Smooth muscle cell (in vitro differentiated cells): ENCODE measurements at regions not wholly inside any gene's neighbourhood (a gene's known extent, or its start where the extent isn't known, plus 50 kb on each side); places are given as distances from the start of the nearest gene placed in this dataset.

ENCODE experiments used
- DNase-seq: peaks from one replicate; lab custom pipeline; 2025; ENCODE audit not compliant: unreplicated experiment; lab: John Stamatoyannopoulos, UW
- H2AFZ ChIP-seq: fragments of 200-600 bp; sonication (generic); 2 replicates; pipeline ENCODE4 v1.6.0; 2016; ENCODE audit warnings: antibody characterized with exemption, low read depth, mild to moderate bottlenecking
- H3F3A ChIP-seq: fragments of 200-600 bp; sonication (generic); 2 replicates; pipeline ENCODE4 v1.6.0; 2017; ENCODE audit warnings: antibody characterized with exemption, low read depth
- H3K27ac ChIP-seq: fragments of 200-600 bp; sonication (generic); 2 replicates; pipeline ENCODE4 v1.5.1; 2016; ENCODE audit warnings: low read depth, mild to moderate bottlenecking
- H3K27me3 ChIP-seq: fragments of 200-600 bp; sonication (generic); 2 replicates; pipeline ENCODE4 v1.6.1; 2016; ENCODE audit warnings: low read depth, mild to moderate bottlenecking
- H3K36me3 ChIP-seq: fragments of 200-600 bp; sonication (generic); 2 replicates; pipeline ENCODE4 v1.5.1; 2016; ENCODE audit warnings: low read depth
- H3K4me1 ChIP-seq: fragments of 200-600 bp; sonication (generic); 2 replicates; pipeline ENCODE4 v1.5.1; 2016; ENCODE audit warnings: low read depth
- H3K4me2 ChIP-seq: fragments of 200-600 bp; sonication (generic); 2 replicates; pipeline ENCODE4 v1.6.0; 2016; ENCODE audit warnings: mild to moderate bottlenecking
- H3K4me3 ChIP-seq: fragments of 200-600 bp; sonication (generic); 2 replicates; pipeline ENCODE4 v1.5.1; 2016; ENCODE audit warnings: mild to moderate bottlenecking
- H3K79me2 ChIP-seq: fragments of 200-600 bp; sonication (generic); 2 replicates; pipeline ENCODE4 v1.6.0; 2016; ENCODE audit warnings: low read depth, mild to moderate bottlenecking
- H3K9ac ChIP-seq: fragments of 200-600 bp; sonication (generic); 2 replicates; pipeline ENCODE4 v1.6.0; 2016; ENCODE audit warnings: low read depth
- H3K9me3 ChIP-seq: fragments of 200-600 bp; sonication (generic); replicated peaks from 2 replicates; pipeline ENCODE4 v1.5.1; 2016; ENCODE audit warnings: low read depth
- H4K20me1 ChIP-seq: fragments of 200-600 bp; sonication (generic); 2 replicates; pipeline ENCODE4 v1.6.0; 2016; ENCODE audit warnings: low read depth
- WGBS: methylation state at CpG from one replicate; pipeline ENCODE4 v1.1.7; 2016; ENCODE audit warnings: low lambda C conversion rate; 5-methylcytosine and 5-hydroxymethylcytosine counted together
- TF ChIP-seq, protein P1 (sequence below): fragments of 200-600 bp; sonication (generic); IDR thresholded peaks from 2 replicates; pipeline ENCODE4 v1.5.1; 2017; ENCODE audit warnings: borderline replicate concordance, mild to moderate bottlenecking, antibody characterized with exemption; ENCODE audit not compliant: insufficient read depth, poor library complexity, severe bottlenecking

DNA sequence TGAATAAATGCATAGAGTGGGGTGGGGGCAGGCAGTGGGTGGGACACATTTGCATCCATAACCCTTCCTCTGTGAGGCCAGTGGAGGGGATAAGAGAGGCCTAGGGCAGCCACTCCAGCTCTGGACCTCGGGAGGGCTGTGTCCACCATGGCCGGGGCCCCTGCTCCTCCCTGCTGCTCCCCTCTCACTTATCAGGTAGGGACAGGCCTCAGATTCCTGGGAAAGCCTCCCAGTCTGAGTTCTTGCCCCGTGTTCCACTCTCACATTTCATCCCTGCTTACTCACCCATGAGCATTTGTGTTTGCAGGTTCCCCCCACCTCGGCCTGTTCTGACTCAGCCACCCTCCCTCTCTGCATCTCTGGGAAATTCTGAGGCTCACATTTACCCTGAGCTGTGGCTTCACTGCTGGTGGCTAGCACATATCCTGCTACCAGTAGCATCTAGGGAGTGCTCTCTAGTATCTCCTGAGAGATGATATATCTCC lies 128.7 kb upstream of the TOP3B start:
- Histone ChIP-seq H3K4me2 (no peak overlapping the region), H4K20me1 (no peaks in the 10 kb centered on the region), H3K36me3 (no peaks in the 10 kb centered on the region), H3K9me3 (no peaks in the 10 kb centered on the region), H3K4me1 (no peaks in the 10 kb centered on the region), H2AFZ (no peak overlapping the region), H3K9ac (no peak overlapping the region), H3K79me2 (no peaks in the 10 kb centered on the region), H3F3A (no peaks in the 10 kb centered on the region), H3K27me3 (no peaks in the 10 kb centered on the region), H3K27ac (peak overlapping the region; percentile 56), H3K4me3 (no peak overlapping the region)
- TF ChIP-seq, protein P1, sequence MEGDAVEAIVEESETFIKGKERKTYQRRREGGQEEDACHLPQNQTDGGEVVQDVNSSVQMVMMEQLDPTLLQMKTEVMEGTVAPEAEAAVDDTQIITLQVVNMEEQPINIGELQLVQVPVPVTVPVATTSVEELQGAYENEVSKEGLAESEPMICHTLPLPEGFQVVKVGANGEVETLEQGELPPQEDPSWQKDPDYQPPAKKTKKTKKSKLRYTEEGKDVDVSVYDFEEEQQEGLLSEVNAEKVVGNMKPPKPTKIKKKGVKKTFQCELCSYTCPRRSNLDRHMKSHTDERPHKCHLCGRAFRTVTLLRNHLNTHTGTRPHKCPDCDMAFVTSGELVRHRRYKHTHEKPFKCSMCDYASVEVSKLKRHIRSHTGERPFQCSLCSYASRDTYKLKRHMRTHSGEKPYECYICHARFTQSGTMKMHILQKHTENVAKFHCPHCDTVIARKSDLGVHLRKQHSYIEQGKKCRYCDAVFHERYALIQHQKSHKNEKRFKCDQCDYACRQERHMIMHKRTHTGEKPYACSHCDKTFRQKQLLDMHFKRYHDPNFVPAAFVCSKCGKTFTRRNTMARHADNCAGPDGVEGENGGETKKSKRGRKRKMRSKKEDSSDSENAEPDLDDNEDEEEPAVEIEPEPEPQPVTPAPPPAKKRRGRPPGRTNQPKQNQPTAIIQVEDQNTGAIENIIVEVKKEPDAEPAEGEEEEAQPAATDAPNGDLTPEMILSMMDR = no peak
- no peak for DNase-seq
- 35% methylated on average over 4 of the region's 4 CpGs for WGBS

DNA sequence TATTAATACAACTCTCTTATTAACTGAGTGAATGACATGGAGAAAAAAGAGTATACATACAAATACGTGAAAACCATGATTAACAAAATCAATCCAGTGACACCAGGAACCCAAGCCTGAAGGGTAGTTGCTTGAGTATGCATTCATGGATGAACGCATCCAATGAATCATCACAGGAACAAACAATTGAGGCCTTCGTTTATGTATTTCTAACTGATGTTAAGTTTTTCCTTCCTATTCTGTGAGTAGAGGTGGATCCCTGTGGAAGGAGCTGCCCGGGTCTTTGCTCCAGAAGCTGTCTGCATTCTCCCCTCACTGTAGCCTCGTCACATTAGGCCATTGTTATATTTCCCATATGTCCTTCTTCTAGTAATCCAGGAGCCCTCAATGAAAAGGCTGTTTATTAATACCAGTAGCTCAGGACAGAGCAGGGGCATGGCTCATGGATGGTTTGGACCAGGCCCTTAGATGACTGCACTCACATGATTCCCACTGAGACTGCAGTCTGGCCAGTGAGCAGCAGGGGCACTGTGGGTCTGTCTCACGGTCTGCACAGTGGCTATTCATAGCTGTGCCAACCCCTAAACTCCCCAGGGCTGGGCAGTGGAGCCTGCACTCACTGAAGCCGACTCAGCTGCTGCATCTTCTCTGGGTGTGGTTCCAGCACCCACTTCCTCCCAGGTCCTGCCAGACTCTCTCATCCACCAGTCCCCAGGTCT lies 128.1 kb upstream of the TOP3B start:
- TF ChIP-seq, protein P1 = peak; percentile 35
- H3K79me2 ChIP-seq = no peaks in the 10 kb centered on the region
- no peak overlapping the region for H3K9ac ChIP-seq
- peak overlapping the region; percentile 56 for H3K27ac ChIP-seq
- no peak overlapping the region for H3K4me2 ChIP-seq
- H3K4me3 ChIP-seq = no peak overlapping the region
- no peaks in the 10 kb centered on the region for H3K9me3 ChIP-seq
- H3K36me3 ChIP-seq = no peaks in the 10 kb centered on the region
- H3F3A ChIP-seq = no peaks in the 10 kb centered on the region
- H4K20me1 ChIP-seq = no peaks in the 10 kb centered on the region
- DNase-seq = no peak
- H3K4me1 ChIP-seq = no peaks in the 10 kb centered on the region
- 65% methylated on average over 7 of the region's 7 CpGs for WGBS
- no peak overlapping the region for H2AFZ ChIP-seq
- peaks cover under 1% of the 10 kb centered on the region for H3K27me3 ChIP-seq

DNA sequence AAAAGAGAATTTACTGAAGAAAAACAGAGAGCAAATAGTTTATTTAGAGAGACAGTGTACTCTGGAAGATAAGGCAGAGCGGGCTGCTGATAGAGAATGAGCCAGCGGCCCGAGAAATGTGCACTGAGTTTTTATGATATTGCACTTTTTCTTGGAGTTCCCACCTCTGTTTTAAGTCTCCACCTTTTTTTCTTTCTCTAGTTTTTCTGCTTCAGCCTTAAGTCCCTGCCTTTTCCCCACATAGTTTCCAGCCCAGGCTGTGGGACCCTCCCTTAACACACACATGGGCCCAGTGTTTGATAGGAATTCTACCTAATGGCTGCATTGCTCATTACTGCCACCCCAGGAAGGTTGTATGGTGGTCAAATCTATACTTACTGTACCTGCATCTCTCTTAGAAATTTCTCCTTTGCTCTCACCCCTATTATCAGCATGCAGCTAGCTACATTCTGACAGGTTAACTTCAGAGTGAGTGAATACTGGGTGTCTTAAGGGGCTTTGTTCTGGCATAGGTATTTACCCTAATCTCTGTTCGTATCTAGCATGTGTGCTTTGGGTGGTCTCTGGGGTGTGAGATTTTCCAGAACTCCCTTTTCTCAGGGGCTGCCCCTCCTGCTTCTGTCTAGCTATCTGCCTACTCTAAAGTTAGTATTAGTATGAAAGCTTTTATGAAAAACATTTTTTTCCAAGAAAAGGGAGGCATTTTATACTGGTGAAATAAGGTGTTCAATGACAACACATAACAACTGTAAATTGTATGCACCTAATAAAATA lies 127.3 kb upstream of the TOP3B start:
- WGBS = 85% methylated on average over 4 of the region's 4 CpGs
- Histone ChIP-seq H3F3A (no peaks in the 10 kb centered on the region), H3K4me3 (no peak overlapping the region), H3K9ac (no peak overlapping the region), H3K4me2 (no peak overlapping the region), H3K9me3 (no peaks in the 10 kb centered on the region), H3K27me3 (peaks cover 9% of the 10 kb centered on the region), H2AFZ (no peak overlapping the region), H3K27ac (no peak overlapping the region), H3K4me1 (no peaks in the 10 kb centered on the region), H3K36me3 (no peaks in the 10 kb centered on the region), H4K20me1 (no peaks in the 10 kb centered on the region), H3K79me2 (no peaks in the 10 kb centered on the region)
- TF ChIP-seq, protein P1 = no peak
- no peak for DNase-seq
